NCI-H446 (cell line): ENCODE measurements at regions not wholly inside any gene's neighbourhood (a gene's known extent, or its start where the extent isn't known, plus 50 kb on each side); places are given as distances from the start of the nearest gene placed in this dataset.
"Not testable (repeated sequence)": the region's sequence is repeated elsewhere in the genome, so short reads cannot be mapped to it uniquely, and the experiment has no call there.

Experiments used
- DNase-seq, 2 experiments: peaks; one replicate each; lab custom pipeline; 2025; lab: John Stamatoyannopoulos, UW

GRCh38 chr16:52729731-52730130 lies 182.8 kb upstream of the TOX3 start:
- DNase-seq, result no peak

GRCh38 chr16:52727849-52728248 lies 180.9 kb upstream of the TOX3 start:
- DNase-seq, result no peak

GRCh38 chr16:52727441-52727840 lies 180.5 kb upstream of the TOX3 start:
- DNase-seq, result no peak

DNA sequence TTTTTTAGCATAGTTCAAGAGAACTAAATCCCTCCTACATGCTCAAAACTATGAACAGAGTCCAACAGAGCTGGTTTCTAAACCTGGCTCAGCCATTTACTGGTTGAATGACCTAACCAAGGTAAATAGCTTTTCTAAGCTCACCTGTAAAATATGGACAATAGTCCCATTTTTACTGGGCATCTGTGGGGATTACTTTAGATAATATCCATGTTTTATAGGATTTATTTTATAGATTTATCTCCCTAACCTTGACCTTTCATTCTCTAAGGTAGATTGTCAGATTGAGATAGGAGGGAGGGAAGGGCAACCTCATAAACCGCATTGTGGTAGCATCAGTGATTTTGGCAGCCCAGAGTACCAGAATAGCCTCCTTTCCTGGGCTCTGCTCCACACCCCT lies 178.5 kb upstream of the TOX3 start:
- no peak for DNase-seq

- DNase-seq, result no peak
Observed at GRCh38 chr16:52725043-52725442, 178.1 kb upstream of the TOX3 start.

- no peak for DNase-seq
Observed at GRCh38 chr16:52721331-52721730, 174.4 kb upstream of the TOX3 start.

DNA sequence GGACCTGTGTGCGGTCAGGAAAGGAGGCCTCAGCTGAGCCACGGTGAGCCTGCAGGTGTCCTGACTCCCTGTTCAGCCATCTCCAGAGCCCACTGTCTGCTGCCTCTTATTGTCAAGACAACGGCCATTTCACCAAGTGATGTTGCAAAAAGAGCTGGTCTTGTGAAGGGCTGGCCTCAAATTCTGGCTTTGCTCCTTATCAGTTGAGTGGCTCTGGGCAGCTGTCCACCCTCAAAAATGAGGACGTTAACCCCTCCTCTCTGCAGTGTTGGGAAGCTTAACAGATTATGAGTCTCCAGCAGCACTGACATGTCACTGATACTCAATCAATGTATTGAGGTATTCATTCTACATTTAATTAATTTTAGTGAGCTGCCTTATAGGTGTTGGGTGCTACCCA lies 171.1 kb upstream of the TOX3 start:
- no peak for DNase-seq

- DNase-seq, result no peak
Observed at GRCh38 chr16:52713740-52714139, 166.8 kb upstream of the TOX3 start.

GRCh38 chr16:52709306-52709705 lies 162.4 kb upstream of the TOX3 start:
- DNase-seq, result no peak

- DNase-seq, result no peak
Observed at GRCh38 chr16:52708476-52708875, 161.5 kb upstream of the TOX3 start.

DNA sequence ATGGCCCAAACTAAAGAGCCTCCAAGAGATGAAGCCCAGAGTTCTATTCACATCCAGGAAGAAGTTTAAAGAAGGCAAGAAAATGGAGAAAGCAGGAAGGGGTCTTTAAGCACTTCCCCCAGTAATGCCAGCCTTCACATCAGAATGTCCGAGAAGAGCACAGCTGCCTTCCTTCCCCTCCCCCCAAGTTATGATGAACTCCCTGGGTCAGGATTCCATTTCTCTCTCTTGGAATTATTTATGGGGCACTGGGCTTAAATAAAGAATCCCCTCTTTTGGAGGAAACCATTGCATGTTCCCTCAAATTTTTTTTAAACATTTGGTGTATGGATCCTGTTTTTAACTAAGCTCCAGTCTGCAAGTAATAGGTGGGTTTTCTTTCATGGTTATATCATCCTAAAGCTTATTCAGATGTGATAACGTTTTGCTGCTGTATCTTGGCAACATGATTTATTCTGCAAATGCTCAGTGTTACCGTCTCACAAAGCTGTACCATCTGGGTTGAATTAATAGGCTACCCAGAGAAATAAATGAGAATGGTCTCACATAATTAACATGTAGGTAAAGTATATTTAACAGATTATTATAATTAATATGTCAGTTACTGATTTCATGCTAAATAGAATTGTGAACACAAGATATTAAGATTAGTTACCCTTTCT lies 160.9 kb upstream of the TOX3 start:
- no peak for DNase-seq

DNA sequence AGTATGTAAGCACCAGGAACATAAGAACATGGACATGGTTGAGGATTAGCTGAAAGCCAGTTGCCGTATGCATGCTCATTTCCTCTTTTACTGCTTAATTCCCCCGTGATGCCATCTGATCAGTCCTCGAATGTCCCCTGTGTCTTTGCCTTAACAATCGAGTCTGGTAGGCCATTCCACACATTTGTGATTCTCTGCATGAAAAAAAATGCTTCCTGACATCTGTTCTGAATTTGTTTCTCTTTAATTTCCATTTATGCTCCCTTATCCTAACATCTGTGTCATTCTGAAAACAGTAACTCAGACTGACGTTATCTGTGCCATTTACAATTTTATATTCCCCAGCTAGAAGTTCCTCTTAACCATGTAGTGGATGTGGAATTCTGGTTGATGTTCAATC lies 158.2 kb upstream of the TOX3 start:
- no peak for DNase-seq

DNA sequence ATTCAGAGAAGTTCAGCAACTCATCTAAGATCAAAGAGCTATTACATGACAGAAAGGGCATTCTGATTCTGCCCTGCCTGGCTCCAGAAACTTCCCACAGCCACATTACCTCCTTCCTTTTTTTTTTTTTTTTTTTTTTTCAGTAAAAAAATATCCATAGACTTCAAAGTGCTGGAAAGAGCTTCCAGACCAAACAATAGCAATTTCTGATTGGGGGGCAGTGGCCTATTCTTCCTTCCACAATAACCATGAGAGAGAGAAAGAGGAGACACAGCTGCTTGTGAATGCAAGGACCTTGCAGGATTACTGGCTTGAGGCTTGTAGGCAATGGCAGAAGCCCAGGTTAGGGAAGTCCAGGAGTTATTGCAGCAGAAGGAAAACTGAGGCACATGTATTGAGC lies 151.0 kb upstream of the TOX3 start:
- DNase-seq, result no peak

GRCh38 chr16:52696126-52696525 lies 149.2 kb upstream of the TOX3 start:
- DNase-seq, result no peak

DNA sequence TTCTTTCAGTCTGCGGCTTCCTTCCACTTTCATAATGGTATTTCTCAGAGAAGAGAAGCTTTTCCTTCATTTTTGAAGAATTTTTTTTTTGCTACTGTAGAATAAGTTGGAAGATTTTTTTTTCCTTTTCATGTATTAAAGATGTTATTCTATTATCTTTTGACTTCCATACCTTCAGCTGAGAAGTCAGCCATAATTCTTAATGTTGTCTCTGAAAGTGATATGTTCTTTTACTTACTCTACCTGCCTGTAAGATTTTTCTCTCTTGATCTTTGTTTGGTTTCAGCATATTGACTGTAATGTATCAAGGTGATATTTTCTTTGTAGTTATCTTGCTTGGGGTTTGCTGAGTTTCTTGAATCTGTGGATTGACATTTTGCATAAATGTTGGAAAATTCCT lies 143.5 kb upstream of the TOX3 start:
- DNase-seq, result no peak

DNA sequence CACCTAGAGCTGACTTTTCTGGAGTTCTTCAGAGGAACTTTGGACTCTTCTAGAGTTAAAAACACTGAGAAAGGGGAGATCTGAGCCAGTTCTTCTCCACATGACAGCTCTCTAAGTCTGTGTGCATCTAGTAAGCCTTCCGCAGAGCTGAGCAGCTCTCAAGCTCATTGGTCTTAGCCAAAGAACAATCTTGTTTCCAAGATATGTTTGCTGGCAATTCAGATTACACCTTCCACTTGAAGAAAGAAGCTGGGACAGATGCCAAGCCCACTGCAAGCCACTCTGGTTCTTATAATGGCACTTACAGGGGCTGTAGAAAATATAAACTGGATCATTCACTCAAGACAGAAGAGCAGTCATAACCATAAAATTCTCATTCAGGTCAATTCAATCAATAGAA lies 134.1 kb upstream of the TOX3 start:
- DNase-seq, result no peak

- DNase-seq, result no peak
Observed at GRCh38 chr16:52677501-52677900, 130.6 kb upstream of the TOX3 start.

DNA sequence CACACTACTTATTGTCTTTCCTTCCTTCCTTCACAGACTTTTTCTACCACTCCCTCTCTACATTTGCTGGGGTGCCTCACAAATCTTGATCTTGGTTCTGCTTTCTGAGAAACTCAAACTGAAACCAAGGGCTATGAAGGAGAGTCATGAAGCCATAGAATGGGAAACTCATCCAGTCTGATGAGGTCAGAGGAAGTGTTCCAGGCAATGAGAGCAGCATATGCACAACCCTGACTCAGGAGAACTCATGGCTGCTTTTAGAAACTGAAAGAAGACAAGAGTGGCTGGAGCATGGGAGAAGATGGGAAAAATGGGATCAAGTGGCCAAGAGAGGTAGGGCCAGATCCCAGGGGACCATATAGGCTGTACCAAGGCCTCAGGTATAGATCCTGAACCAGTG lies 130.0 kb upstream of the TOX3 start:
- DNase-seq, result no peak

- no peak for DNase-seq
Observed at GRCh38 chr16:52671590-52671989, 124.6 kb upstream of the TOX3 start.

DNA sequence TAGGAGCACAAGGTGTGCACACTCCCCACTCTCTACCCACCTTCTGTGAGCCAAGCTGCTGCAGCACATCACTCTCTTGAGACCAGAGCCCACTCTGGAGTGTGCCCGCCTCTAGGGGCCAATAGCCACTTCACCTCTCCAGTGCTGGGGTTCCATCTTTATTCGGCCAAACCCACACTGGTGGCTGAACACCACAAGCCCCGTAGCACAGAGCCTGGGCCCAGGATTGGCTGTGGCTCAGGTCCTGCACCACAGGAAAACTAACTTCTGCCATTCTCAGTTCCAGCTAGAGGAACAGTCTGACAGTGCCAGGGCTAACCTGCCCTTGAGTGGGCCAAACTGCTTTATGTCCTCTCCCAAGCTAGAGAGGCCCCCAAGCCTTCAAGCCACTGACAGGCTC lies 111.0 kb upstream of the TOX3 start:
- no peak for DNase-seq

DNA sequence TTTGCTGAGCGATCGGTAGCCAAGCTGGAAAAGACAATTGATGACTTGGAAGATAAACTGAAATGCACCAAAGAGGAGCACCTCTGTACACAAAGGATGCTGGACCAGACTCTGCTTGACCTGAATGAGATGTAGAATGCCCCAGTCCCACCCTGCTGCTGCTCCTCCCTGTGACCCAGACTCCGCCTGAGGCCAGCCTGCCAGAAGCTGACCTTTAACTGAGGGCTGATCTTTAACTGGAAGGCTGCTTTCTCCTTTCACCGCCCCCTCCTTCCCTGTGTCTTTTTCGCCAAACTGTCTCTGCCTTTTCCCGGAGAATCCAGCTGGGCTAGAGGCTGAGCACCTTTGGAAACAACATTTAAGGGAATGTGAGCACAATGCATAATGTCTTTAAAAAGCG lies 109.0 kb upstream of the TOX3 start:
- DNase-seq, result not testable (repeated sequence)

GRCh38 chr16:52655156-52655555 lies 108.2 kb upstream of the TOX3 start:
- not testable (repeated sequence) for DNase-seq

DNA sequence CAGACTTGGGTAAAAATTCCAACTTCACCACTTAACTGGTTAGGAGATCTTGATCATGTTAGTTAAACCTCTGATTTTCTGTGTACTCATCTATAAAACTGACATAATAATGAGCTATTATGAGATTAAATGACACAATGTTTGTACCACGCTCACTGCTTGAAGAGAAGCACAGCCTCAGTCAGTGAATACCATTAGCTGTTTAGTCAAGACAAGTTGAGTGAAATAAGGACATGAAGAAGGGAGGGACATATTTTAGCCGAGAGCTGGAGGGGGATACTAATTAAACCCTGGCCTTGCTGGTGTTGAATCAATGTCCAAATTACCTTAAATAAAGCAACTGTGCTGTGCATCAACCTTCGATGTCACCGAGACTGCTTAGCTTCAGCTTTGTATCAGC lies 105.1 kb upstream of the TOX3 start:
- DNase-seq, result no peak

- no peak for DNase-seq
Observed at GRCh38 chr16:52650789-52651188, 103.8 kb upstream of the TOX3 start.

DNA sequence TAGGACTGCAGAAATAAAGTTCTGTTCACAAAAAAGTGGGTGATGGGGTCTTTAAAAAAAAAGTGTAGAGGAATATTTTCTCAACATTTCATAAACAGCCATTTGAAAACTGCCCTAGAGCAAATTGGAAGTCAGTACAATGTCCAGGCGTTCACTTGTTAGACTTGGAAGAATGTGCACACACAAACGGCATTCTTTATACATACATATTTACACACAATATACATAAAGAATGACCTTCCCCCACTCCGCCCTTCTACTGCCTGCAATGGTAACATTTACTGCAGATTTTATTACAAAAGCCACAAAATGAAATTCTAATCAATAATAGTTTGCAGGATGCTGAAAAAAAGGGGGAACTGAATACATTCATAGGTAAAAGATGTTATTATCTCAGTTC lies 103.4 kb upstream of the TOX3 start:
- no peak for DNase-seq
